ENCODE measurements at regions not wholly inside any gene's neighbourhood (a gene's known extent, or its start where the extent isn't known, plus 50 kb on each side); places are given as distances from the start of the nearest gene placed in this dataset.

DNA sequence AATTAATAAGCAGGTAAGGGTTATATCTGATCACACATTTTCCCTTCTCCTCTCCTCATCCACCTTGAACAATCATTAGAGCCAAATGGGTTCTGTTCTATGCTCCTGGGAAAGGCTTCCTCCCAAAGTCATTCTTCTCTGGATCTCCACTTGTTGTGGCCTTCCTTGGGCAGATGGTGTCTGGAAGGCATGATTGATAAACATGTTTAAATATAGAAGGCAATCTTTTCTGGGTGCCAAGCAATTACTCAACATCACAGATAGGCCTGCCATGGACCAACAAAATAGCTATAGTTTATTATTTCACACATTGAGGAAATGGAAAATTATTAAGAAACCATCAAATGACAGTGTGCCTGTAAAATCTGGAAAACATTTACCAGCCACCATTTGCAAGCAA, 73.5 kb downstream of the KCNA4 start:
- no peak for TF ChIP-seq EZH2 (IDR thresholded peaks at IDR 0.05; ENCODE audit: insufficient read depth, poor library complexity, severe bottlenecking)
- TF ChIP-seq EZH2phosphoT487 (IDR thresholded peaks at IDR 0.05; ENCODE audit: insufficient read depth, low read depth): no peak
